GM12891 (cell line): ENCODE measurements at regions not wholly inside any gene's neighbourhood (a gene's known extent, or its start where the extent isn't known, plus 50 kb on each side); places are given as distances from the start of the nearest gene placed in this dataset.

ENCODE experiments used
- PAX5 ChIP-seq: IDR thresholded peaks from 2 replicates; pipeline ENCODE4 v1.6.1; 2011; ENCODE audit warnings: low read length, moderate library complexity, mild to moderate bottlenecking; ENCODE audit not compliant: insufficient read depth, severe bottlenecking
- POLR2A ChIP-seq: IDR thresholded peaks from 2 replicates; pipeline ENCODE4 v1.6.1; 2011; ENCODE audit warnings: low read depth, low read length, control low read depth
- POLR2AphosphoS5 ChIP-seq: IDR thresholded peaks from 2 replicates; pipeline ENCODE4 v1.6.1; 2011; ENCODE audit warnings: low read depth, low read length, control low read depth
- POU2F2 ChIP-seq: IDR thresholded peaks from 2 replicates; pipeline ENCODE4 v1.6.1; 2011; ENCODE audit warnings: low read depth, mild to moderate bottlenecking, control low read depth, low read length, moderate library complexity
- TAF1 ChIP-seq: IDR thresholded peaks from 2 replicates; pipeline ENCODE4 v1.6.1; 2011; ENCODE audit warnings: low read depth, low read length, control low read depth

DNA sequence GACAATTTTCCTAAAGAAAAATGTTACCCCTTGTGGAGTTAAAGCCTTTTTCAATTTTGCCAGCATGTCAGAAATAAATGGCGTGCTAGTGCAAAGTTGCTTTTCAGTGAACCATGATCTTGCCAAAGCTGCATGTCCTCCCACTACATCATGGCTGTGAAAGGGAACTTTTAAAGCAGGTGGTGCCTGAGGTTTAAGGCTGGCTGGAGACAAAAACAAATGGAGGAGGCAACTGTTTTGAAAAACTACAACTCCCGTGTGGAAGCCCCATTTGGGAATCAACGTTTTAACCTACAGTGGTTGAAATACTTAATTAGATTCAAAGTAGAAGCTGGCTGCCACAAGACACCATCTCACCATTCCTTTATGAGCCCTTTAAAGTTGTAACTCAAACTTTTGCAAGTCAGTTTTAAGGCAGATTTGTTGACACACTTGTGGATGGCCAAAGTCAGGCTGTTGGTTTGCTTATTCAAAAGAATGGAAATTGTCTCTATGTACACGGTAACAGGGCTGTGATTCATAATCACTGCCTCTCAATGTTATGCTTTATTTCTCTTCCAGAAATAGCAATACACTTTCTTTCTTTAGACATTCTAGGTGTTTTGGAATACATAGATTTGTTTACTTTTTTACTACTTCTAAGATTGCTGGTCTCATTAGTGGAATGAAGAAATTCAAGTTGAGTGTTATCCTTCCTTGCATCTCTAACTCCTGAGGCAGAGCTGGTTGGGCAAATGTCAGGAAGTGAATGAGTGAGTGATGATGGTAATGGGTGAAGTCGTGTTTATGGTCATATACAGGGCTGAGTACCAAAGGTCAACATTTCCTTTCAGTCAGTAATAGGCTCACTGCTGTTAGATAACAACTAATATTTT is 196.4 kb upstream of the GMDS start:
- TF ChIP-seq TAF1, result no peak
- no peak for TF ChIP-seq POLR2A
- no peak for TF ChIP-seq POLR2AphosphoS5
- TF ChIP-seq POU2F2, result no peak
- no peak for TF ChIP-seq PAX5
